GM21619 (cell line): ENCODE measurements at regions not wholly inside any gene's neighbourhood (a gene's known extent, or its start where the extent isn't known, plus 50 kb on each side); places are given as distances from the start of the nearest gene placed in this dataset.
A peak's percentile ranks its signal among the peaks of the same experiment; 100 is the strongest.

ENCODE experiments used
- ATAC-seq: cut with Tn5 transposase; IDR thresholded peaks from one replicate; pipeline ENCODE4 v1.9.1; 2021; ENCODE audit not compliant: unreplicated experiment

DNA sequence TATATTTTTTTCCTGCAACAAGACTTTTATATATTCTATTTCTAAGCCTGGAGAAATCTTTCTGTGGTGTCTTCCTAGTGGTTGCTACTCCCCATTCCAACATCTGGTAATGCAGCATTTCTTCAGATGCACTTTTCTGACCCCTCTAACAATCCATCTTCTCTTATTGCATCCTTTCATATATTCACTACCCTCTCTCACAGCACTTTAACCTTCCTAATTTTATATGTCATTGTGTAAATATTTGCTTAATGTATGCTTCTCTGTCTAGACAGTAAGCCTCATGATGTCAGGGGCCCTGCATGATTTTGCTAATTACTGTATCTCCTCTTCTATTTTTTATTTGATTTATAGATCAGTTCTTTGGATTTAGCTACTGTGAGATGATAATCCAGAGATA, 701.6 kb downstream of the KCNA4 start:
- ATAC-seq, result no peak

DNA sequence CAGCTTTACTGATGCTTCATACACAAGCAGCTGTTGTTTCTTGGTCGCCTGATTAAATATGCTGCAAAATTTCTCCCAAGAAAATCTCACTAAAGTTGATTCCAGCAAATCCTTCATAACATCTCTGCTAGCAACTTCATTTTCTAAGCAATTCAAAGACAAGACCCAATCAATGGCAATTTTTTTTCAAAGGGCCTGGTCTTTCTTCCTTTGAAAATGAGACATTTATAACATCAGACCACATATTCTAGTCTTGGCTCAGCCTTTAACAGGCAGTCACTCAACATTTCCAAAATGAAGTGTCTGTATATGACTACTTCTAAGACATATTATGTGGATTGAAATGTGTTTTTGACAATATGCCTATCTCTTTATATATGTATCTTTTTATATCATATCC, 702.6 kb downstream of the KCNA4 start:
- ATAC-seq, result no peak

DNA sequence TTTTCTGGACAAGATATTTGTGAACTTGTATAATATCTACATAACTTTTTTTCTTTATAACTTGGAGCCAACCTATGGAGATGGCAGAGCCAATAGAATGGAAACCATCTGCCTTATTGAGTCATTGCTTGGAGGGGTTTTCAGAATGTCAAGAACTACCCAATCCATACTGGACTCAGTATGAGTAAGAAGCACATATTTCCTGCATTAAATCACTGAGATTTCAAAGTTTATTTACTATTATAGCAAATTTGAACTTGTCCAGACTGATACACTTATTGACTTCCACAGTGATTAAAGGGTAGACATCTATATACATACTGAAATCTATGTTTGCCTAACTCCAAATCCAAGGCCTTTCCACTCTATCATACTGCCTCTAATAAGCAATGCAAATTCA, 704.0 kb downstream of the KCNA4 start:
- no peak for ATAC-seq

GRCh38 chr11:29310725-29311342, 706.0 kb downstream of the KCNA4 start:
- ATAC-seq, result no peak

DNA sequence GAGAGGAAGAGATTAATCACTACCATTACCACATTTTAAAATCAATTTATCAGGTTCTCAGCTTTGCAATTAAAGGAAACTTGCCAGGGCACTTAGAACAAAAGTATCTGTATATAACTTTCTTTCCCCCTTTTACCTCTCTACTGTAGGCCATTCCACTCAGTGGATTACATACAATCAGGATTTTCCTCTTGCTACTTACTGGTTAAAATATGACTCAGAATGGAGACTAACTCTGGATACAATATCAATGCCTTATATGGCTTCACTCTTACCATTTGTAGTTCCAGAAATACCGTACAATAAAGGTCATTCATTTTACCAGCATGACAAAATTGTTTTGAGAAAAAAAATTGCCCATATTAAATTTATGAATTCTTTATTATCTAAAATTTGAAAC, 706.8 kb downstream of the KCNA4 start:
- no peak for ATAC-seq

DNA sequence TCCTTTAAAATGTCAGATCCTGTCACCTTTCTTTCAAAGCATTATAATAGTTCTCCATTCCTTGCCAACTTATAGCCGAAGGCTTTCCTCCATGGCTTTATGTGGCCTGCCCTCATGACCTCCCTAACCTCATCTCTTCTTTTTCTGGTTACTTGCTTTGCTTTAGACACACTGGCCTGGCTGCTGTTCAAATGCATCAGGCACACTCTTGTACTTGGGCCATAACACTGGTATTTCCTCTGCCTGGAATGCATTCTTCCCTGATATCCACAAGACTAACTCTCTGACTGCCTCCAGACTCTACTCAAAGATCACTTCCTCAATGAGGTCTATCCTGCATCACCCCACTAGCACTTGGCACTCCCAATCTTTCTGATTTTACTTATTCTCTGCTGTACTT, 710.3 kb downstream of the KCNA4 start:
- ATAC-seq, result no peak

GRCh38 chr11:29305456-29306232, 711.2 kb downstream of the KCNA4 start:
- ATAC-seq, result no peak

GRCh38 chr11:29300420-29300819, 716.4 kb downstream of the KCNA4 start:
- ATAC-seq, result no peak

DNA sequence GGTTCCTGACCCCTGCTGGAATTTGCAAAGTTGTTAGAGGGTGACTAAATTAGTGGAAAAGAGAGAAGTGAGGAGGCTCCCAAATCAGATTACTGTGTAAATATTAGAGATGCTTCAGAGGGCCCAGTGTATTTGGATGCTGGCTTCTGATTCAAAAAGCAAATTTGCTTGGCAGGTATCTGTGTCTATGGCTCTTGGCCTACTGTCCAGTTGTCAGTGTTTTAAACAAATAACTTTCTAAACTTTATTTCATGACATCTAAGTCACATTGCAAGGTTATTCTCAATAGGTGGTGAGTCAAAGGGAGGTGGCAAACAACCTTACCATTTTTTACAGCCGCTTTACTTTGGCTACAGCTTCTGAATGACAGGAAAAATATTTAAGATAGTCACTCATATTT, 720.1 kb downstream of the KCNA4 start:
- ATAC-seq, result no peak

DNA sequence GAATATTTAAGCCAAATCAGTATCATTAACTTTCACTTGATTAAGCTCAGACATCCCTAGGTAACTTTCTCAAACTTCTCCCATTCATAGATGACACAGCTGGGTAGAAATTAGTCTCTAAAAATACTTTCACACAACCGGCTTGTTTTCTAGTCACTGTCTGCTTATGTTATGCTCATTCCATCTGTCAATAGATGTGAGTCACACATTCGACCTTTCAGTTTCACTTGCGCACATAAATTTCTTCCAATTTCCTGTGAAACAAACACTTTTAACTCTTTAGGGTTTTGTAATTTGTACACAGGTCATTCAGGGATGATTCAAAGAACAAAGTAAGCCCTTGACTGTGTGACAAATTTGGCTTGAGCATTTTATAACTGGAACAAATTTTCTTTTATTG, 723.0 kb downstream of the KCNA4 start:
- peak; percentile 96 for ATAC-seq

- no peak for ATAC-seq
These were observed 734.7 kb downstream of the KCNA4 start for GRCh38 chr11:29282088-29282487.

DNA sequence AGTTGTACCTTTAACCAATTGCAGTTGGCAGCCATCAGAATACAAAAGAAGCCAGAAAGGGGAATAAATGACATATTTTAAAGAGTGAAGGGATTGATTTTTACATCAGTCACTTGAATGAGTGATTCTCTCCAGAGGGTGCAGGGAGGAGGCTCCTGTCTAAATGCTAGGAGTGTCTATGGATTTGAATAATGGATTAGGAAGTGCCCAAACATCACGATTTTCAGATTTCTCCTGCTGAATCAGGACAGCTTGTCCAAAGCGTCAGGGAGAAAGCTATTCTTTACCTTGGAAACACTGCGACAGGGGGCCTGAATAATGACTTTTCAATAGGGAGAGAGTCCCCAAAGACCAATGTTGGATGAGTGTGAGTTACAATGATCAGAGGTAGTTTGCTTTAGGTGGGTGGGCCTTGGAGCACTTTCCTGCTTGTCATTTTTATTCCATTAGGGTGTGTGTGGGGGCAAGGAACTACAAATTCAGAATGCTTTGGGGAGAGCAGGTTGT, 735.5 kb downstream of the KCNA4 start:
- ATAC-seq, result no peak

DNA sequence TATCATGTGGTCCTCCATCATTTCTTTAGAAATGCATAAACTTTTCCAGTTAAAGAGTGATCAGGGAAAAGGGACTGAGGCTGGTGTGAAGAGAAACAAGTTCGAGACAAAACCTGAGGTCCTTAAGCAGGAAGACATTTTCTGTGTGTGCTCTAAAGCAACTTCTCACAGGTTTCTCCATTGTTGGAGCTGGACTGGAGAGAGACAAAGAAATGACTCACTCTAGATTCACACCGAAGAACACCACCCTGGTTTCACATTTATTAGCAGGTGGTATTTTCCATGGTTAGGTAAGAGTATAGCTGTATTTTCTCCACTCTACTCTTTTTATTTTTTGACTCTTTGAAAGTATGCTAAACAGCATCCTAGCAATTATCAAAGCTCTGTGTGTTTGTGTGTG, 736.4 kb downstream of the KCNA4 start:
- ATAC-seq, result peak; percentile 69

DNA sequence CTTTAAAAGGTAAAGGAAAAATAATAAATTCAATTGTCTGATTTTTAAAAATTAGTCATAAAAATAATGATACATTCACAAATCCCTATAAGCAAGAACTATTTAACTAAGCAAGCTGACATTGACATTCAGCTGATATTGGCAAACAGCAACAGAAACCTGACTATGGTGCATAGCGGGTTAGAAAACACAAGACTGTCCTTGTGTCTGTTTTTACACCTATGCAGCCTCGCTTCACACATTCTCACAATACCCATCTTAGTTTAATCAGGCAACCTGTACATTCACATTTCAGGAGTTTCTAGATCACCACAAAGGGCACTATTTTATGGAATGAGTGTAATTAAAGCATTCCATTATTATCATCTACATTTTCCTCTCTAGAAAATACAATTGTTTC, 737.1 kb downstream of the KCNA4 start:
- ATAC-seq, result no peak

DNA sequence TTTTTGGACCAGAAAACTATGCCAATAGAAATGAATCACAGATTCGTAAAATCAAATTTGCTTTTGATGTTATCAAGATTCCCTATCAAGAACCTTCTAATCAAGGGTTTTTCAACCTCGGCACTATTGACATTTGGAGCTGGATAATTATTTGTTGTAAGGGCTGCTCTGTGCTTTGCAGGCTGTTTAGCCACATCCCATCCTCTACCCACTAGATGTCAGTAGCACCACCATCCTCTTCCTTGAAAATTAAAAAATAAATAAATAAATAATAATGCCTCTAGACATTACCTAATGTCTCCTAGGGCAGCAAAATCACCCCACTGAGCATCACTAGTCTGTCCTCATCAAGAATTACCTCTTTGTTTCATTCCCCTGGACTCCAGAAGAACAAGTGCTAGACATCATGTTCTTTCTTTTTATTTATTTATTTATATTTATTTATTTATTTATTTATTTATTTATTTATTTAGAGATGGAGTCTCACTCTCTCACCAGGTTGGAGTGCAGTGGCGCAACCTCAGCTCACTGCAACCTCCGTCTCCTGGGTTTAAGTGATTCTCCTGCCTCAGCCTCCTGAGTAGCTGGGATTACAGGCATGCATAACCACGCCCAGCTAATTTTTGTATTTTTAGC, 744.7 kb downstream of the KCNA4 start:
- no peak for ATAC-seq

GRCh38 chr11:29271616-29272015, 745.2 kb downstream of the KCNA4 start:
- ATAC-seq, result no peak

GRCh38 chr11:29268733-29269132, 748.1 kb downstream of the KCNA4 start:
- no peak for ATAC-seq

- ATAC-seq, result no peak
These were observed 751.0 kb downstream of the KCNA4 start for GRCh38 chr11:29265792-29266191.

- no peak for ATAC-seq
These were observed 751.4 kb downstream of the KCNA4 start for GRCh38 chr11:29265381-29265780.

GRCh38 chr11:29263971-29264682, 752.7 kb downstream of the KCNA4 start:
- ATAC-seq, result no peak

GRCh38 chr11:29261831-29262230, 755.0 kb downstream of the KCNA4 start:
- ATAC-seq, result no peak
